GM19372 (cell line): ENCODE measurements at regions not wholly inside any gene's neighbourhood (a gene's known extent, or its start where the extent isn't known, plus 50 kb on each side); places are given as distances from the start of the nearest gene placed in this dataset.

Source experiments
- ATAC-seq: cut with Tn5 transposase; IDR thresholded peaks from one replicate; pipeline ENCODE4 v1.9.1; 2021; ENCODE audit warnings: mild to moderate bottlenecking, low read depth, moderate library complexity; ENCODE audit not compliant: unreplicated experiment

DNA sequence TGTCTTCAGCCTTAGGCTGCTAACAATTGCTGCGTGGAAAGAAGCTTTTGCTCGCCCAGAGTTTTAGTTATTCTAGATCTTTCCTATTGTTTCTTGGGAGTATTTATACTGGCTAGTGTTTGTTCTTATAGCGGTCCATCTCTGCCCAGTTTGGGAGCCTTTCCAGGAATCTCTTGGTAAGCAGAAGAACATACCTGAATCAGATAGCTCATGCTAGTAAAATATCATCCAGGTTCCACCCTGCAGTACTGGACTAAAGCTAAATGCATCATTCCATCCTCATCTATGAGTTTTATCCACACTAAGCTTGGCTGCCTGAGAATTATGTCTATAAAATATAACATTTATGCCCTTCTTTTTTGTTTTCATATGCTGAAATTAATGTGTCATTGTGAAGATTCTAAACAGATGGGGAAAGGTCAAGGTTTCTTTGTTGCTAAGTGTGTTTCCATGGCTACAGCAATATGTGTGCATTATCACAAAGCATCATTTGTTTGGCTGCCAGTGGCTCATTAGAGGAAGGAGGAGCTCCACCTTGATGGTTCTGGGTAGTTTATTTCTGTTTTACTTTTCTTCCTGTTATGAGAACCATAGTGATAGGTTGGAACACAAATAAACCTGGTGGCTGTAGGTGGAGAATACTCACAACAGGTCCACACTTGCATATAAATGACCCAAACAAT lies 182.8 kb downstream of the PIK3C3 start:
- ATAC-seq: no peak

GRCh38 chr18:42141439-42141838 lies 186.4 kb downstream of the PIK3C3 start:
- no peak for ATAC-seq

DNA sequence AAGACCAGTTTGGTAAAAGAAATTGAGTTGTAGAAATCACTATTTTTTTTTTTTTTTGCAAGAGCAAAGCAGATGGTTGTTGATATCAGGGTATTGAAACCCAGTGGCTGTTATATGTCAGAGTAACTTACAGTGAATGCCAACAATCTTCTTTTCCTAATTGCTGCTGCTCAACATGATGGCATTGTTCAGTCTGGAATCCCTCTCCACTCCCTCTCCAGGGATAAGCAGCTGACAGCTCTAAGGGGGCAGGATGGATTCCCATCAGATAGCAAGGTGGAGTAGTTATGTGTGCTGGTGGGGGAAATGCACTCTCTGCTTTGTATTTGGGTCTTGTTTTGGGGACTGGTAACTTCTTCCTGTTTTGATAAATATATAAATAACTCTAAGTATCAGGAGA lies 200.0 kb downstream of the PIK3C3 start:
- no peak for ATAC-seq

DNA sequence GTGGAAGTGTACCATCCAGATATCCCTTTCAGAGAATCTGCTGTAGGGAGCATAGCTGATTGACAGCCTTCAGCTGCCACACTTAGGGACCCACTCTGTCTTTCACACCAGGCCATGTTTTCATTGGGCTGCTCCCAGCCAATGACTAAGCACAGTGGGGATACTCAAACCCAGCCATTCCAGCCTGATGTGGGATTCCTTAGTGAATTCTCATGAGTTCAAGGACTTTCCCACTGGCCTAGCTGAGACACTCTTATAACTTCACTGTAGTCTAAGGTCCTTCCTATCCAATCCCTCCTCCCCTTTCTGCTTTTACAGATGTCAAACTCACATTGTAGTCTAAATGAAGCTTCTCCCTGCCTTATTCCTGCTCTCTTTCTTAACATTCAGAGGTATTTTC lies 201.2 kb downstream of the PIK3C3 start:
- ATAC-seq: no peak

DNA sequence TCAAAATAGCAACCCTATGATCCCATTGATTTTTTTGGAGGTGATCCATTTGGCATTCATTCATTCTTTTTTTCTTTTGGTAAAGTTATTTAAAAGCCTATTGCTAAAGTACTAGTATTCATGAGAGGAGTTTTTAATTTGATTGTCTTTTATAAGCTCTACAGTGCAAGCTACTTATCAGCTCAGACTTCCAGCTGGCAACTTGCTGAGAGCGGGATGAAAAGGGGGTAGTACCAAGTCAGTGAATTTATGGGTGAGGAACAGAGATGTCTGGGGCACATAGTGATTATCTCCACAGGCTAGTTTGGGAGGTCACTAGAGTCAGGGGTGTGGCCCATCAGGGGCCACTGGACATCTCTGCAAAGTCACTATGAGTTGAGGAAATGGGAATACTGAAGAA lies 202.4 kb downstream of the PIK3C3 start:
- no peak for ATAC-seq

DNA sequence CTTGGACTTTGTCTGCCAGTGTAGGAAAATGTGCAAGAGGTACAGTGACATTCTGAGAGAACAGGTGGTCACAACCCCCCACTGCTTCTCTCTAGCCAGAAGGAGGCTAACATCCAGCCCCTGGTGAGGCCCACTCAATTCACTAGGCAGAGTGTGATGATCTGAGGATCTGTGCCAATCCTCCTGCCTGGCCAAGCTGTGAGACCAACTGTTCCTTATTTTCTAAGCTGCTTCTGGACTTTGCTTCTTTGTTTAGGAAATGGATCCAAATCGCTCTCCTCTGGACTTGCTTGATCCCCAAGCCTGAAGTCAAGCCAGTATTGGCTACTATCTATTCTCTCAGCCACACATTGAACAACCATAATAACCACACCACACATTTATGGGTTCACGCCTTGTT lies 202.8 kb downstream of the PIK3C3 start:
- no peak for ATAC-seq

DNA sequence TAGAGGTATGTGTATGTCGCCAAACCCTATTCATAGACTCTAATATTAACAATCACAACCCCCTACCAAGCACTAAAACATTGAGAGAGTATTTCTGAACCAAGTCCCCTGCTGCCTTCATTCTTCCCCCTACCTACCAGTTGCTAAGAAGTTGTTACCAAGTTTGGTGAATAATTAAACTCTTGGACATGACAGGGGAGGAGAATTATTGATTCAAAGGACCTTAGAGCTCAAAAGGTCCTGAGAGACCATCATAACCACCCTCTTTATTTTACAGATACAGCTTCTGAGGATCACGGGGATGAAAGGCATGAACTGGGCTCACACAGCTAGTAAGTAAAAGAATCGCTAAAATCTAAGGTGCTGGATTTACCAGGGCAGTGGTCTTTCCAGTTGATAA lies 204.1 kb downstream of the PIK3C3 start:
- ATAC-seq: no peak

DNA sequence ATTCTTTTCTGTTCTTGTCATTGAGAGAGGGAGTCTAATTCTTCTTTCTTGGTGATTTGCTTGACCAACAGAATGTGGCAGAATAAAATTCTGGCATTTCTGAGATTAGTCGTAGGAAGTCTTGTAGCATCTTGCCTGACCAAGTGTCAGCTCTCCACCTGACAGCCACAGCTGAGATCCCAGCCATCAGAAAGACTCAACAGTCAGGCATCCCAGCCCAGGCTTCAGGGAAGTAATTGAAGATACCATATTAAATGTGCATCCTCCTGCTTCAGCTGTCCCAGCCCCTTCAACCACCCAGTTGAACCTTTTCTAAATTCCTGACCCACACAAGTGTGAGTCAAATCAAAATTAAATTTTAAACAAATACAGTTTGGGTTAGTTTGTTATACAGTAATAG lies 208.3 kb downstream of the PIK3C3 start:
- no peak for ATAC-seq

DNA sequence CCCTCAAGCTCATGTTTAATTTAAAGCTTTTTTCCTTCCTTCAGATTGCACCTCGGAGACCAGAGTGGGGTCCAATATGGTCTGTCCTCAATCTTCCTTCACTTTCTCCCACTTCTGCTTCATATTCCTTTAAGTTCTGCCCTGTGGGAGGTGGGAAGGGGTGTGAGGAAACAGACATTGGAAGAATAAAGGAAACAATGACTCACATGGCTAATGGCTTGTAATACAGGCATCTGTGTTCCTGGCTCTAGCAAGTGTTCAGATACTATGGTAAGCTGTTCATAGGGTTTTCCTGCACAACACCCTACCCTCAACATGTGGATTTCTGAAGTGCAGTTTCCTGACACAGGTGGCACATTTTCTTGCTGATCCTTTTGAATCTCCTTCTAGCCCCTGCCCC lies 209.5 kb downstream of the PIK3C3 start:
- no peak for ATAC-seq

- no peak for ATAC-seq
Measured at GRCh38 chr18:42165922-42166513, 211.0 kb downstream of the PIK3C3 start.

DNA sequence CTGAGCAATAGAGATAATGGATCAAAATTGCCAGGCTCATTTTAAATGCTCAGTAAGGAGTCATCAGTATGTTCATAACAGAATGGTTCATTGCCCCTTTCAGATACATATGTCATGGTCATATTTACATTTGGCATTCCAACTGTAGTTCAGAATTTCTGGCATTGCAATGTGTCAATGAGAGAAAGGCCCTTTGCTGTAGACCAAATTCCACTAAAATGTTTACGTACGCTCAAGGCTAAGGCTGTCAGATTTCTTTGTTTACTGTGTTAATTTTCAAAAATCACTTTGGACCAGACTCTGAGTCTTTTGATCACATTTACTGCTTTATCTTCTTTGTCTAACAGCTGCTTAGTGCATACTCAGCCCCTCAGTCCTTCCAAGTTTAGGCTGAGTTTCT lies 213.5 kb downstream of the PIK3C3 start:
- no peak for ATAC-seq

- ATAC-seq: no peak
Measured at GRCh38 chr18:42168907-42169306, 213.9 kb downstream of the PIK3C3 start.

GRCh38 chr18:42174909-42175308 lies 219.9 kb downstream of the PIK3C3 start:
- no peak for ATAC-seq

GRCh38 chr18:42176599-42176998 lies 221.6 kb downstream of the PIK3C3 start:
- no peak for ATAC-seq

DNA sequence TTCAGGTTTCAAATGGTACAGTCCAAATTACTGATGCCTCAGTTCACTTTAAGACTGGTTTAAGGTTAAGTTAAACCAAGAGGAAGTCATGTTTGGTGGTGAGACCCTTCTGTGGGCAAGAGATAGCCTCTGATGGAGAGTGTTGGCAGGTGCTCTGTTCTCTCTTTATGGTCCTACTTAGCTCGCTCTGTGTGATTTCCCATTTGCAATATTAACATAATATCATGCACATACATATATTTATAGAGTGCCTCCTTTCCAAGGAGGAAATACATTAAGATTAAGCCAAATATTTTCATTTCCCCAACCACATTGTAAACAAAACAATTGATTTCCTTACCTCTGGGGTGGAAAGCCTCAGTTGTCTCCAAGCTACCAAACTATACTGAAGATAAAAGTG lies 222.4 kb downstream of the PIK3C3 start:
- no peak for ATAC-seq

- no peak for ATAC-seq
Measured at GRCh38 chr18:42178376-42179080, 223.5 kb downstream of the PIK3C3 start.

DNA sequence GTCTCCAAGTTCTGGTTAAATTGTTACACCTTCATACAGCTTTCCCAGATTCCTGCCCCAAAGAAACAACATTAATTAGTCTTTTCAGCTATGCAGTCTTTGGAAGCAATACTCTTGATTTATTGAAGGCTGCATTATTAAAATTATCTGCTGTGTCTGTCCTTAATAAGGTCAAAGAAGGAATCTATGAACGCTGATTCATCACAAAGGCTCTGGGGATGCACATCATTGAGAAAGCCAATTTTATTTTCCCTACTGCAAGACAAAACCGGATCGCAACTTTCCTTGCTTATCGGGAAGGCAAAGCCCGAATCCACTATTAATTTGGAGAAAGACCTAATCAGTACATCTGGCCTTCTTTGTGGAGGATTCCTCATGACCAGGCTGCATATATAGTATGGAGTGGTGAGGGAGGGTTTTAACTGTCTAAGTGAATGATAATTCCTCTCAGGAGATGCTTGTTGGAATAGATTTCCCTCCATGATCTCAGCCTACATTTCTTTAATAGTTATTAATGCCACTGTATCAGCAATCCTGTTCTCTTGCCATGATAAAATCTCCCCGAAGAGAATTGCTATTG lies 224.6 kb downstream of the PIK3C3 start:
- ATAC-seq: no peak

DNA sequence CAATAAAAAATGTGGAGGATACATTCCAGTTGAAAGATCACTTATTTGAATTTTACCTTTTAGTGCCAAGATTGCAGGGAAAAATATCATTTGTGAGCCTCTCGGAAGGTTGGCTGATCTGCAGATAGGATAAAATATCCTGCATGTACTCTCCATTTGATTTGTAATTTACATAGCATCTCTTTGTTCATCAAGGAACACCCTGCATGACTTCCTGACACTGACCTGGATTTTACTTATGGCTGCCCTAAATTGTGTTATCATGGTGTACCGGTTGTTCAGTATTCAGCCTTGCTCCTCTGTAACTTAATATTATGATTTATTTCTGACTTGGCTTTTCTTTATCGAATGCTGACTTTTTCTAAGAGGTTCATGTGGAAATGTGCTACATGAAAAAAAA lies 226.4 kb downstream of the PIK3C3 start:
- ATAC-seq: no peak

DNA sequence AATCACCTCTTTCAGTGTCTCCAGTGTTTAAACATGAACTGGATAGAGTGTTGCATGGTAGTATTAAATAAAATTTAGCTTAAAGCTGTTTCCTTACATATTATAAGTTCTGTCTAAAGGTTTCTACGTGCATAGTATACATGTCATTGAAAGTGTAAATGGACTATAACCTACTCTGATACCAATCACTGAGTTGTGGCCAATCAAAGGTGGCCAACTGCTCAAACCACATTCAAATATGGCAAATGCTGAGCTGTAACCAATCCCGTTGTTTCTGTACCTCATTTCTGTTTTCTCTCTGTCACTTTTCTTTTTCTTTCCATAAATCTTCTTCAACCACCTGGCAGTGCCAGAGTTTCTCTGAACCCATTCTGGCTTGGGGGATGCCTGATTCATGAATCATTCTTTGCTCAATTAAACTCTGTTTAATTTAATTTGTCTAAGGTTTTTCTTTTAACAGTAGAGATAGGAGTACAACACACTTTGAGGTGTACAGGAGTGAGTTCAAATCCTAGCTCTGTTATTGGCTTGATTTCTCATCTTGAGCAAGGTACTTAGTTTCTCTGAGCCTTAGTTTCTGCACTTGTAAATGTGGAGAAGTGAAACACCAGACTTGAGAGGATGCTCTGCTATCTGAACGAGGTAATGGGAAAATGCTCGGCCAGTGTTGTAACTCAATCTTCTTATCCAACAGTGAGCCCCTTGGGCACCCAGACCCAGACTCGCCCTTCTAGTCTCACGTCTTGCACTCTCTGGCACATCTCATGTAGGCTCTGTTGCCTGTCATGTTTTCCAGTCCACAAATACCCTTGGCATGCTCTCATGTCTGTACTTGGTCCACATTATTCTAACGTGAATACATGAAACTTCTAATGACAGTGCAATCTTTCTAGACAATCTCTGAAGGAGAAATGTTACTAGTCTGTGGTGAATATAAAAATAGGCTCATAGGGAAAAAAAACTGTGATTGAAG lies 228.0 kb downstream of the PIK3C3 start:
- no peak for ATAC-seq

DNA sequence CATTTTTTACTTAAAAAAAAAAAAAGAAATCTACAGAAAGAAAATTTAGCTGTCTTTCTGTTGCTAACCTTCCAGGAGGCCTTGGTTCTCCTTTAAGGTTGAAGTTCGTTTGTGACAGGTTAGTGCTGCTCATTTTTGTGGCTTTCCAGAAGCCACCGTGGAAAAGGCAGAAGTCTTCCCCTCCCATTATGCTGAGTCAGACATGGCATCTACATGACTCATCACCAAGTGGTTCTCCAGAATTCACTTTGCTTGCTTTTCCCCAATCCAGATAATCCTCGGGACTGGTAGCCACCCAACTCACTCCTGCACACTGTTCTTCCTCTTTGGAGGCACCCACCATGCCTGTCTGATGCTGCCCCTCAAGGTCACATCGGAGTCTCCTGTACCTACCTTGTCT lies 228.7 kb downstream of the PIK3C3 start:
- no peak for ATAC-seq
